ENCODE measurements at regions not wholly inside any gene's neighbourhood (a gene's known extent, or its start where the extent isn't known, plus 50 kb on each side); places are given as distances from the start of the nearest gene placed in this dataset.

DNA sequence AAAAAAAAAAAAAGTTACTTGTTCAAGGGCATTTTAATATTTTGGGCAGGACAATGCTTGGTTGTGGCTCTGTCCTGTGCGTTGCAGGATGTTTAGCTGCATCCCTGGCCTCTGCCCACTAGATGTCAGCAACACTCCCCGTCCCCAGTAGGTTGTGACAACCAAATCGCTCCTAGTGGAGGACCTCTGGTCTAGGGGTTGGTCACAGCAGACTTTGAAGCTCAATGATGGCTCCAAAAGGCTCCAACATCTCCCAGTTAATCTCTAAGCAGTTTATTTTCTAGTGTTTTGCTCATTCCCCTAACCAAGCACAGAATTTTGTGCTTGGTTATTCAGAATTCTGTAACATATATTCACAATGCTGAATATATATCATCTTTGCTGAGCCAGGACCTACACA lies 67.0 kb downstream of the CHRNA1 start:
- no peaks in the 10 kb centered on the region for H3K9me3 Mint-ChIP-seq
- H3K27ac Mint-ChIP-seq, result no peak overlapping the region
- peak; percentile 37 to 44 (median 42) for DNase-seq
- no peaks in the 10 kb centered on the region for H3K4me1 Mint-ChIP-seq
- H3K4me3 Mint-ChIP-seq, result no peak overlapping the region
- no peaks in the 10 kb centered on the region for H3K36me3 Mint-ChIP-seq
- H3K27me3 Mint-ChIP-seq (ENCODE audit: low read depth in 3 of 3), result peaks cover 2 to 8% (median 3%) of the 10 kb centered on the region in 3 donors

GRCh38 chr2:174694920-174695319 lies 69.4 kb downstream of the CHRNA1 start:
- H3K27me3 Mint-ChIP-seq (ENCODE audit: low read depth in 3 of 3), result peaks cover 0 to 11% (median 3%) of the 10 kb centered on the region in 3 donors
- H3K4me3 Mint-ChIP-seq, result no peak overlapping the region
- no peak for DNase-seq
- H3K4me1 Mint-ChIP-seq, result no peaks in the 10 kb centered on the region
- no peaks in the 10 kb centered on the region for H3K9me3 Mint-ChIP-seq
- no peaks in the 10 kb centered on the region for H3K36me3 Mint-ChIP-seq
- no peak overlapping the region for H3K27ac Mint-ChIP-seq

DNA sequence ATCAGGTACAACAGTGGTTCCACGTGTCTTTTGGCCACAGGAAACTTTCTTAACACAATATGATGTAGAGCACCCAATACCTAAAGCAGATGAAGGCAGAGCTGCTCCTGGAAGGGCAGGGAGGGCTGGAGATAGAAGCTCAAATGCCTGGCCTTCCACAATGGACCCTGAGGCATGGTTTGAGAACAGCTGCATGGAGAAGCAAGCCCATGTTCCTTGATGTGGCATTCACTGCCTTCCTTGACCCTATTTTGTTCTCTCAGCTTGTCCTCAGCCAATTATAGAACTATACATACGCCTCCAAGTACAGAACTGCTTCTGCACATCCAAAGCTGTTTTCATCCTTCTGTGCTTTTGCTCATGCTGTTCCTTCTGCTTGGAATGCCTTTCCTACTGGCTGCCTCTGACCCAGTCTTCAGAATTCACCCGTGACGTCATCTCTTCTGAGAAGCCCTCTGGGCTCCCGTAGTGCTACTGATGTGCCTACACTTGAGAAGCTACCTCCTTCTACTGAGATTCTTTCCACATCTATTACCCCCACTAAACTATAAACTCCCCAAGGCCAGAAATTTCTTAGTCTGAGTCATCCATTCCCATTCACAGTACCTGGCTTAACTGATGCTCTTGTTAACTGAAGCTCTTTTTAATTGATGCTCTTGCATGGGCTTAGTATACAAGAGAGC lies 69.9 kb downstream of the CHRNA1 start:
- H3K27me3 Mint-ChIP-seq (ENCODE audit: low read depth in 3 of 3), result peaks cover 0 to 11% (median 3%) of the 10 kb centered on the region in 3 donors
- DNase-seq, result no peak
- no peaks in the 10 kb centered on the region for H3K4me1 Mint-ChIP-seq
- no peak overlapping the region for H3K4me3 Mint-ChIP-seq
- H3K36me3 Mint-ChIP-seq, result no peaks in the 10 kb centered on the region
- no peak overlapping the region for H3K27ac Mint-ChIP-seq
- H3K9me3 Mint-ChIP-seq, result no peaks in the 10 kb centered on the region

DNA sequence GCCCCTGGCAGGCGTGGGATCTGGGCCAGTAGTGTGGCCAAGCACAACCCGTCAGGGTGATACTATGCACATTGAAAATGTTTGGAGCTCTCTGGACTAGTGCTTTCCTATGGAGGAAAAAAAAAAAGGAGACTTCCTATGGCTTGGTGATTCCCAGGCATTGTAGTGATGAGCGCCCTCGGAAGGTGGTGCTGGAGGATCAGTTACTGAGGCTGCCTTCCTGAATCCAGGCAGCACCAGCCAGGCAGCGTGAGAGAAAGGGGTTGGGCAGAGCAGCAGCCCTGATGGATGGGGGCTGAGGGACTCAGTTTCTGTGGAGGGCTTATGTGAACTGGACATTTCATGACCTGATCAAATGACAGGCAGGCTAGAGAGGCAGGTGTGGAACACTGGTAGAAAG lies 70.9 kb downstream of the CHRNA1 start:
- Mint-ChIP-seq H3K27me3 (ENCODE audit: low read depth in 3 of 3) (peaks cover 0 to 14% (median 3%) of the 10 kb centered on the region in 3 donors), H3K27ac (no peak overlapping the region), H3K4me3 (no peak overlapping the region), H3K4me1 (no peaks in the 10 kb centered on the region), H3K9me3 (no peaks in the 10 kb centered on the region), H3K36me3 (no peaks in the 10 kb centered on the region)
- DNase-seq, result no peak

GRCh38 chr2:174692256-174692919 lies 71.9 kb downstream of the CHRNA1 start:
- peaks cover 0 to 14% (median 3%) of the 10 kb centered on the region in 3 donors for H3K27me3 Mint-ChIP-seq (ENCODE audit: low read depth in 3 of 3)
- no peak for DNase-seq
- no peaks in the 10 kb centered on the region for H3K9me3 Mint-ChIP-seq

DNA sequence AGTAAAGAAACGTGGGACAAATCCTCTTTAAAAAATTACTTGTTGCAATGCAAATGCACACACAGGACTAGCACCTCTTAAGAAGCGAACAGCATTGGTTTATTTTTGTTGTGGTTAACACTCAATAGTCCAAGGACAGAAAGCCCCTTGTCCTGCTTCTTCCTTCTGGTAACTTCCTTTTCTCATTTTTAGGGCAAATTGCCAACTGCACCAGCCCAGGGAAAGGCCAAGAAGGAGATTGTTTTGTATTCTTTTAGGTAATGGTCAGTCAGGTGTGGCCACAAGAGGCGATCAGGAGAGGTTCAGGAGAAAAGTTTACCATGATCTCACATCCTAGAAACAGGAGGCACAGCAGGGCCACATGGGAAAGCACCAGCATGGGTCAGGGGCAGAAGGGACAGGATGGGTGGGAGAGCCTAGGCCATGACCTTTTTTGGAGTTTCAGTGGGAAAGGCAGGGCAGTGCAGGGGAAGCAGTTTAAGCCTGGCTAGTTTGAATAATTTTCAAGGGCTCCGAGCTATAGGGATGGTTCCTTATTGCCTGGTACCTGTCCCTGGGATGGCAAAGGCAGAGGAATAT lies 73.0 kb downstream of the CHRNA1 start:
- H3K27ac Mint-ChIP-seq, result no peak overlapping the region

More at GRCh38 chr2:174692256-174692919, 71.9 kb downstream of the CHRNA1 start:
- no peaks in the 10 kb centered on the region for H3K36me3 Mint-ChIP-seq
- no peaks in the 10 kb centered on the region for H3K4me1 Mint-ChIP-seq
- no peak overlapping the region for H3K27ac Mint-ChIP-seq
- no peak overlapping the region for H3K4me3 Mint-ChIP-seq

DNA sequence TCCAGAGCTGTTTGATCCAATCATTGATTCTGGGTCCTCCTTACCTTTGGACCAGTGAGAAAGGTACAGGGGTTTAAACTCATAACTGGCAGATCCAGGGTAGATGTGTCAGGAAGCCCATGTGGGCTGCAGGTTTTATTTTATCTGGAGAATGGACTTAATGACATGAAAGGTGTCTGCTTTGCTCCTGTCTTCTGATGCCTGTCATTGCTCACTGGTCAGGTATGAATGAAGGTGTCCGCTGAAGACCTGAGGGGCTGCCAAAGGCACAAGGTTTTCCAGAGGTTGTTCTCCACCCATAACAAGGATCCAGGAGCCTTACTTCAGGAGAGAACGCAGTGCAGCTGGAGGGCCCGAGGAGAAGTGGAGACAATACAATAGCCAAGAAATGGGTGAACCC lies 74.2 kb downstream of the CHRNA1 start:
- Mint-ChIP-seq H3K27me3 (ENCODE audit: low read depth in 3 of 3) (peaks cover 0 to 14% (median 0%) of the 10 kb centered on the region in 3 donors), H3K36me3 (no peaks in the 10 kb centered on the region), H3K4me1 (no peaks in the 10 kb centered on the region), H3K27ac (no peak overlapping the region), H3K4me3 (no peak overlapping the region), H3K9me3 (no peaks in the 10 kb centered on the region)
- no peak for DNase-seq

More for the DNA sequence above, 73.0 kb downstream of the CHRNA1 start:
- H3K36me3 Mint-ChIP-seq, result no peaks in the 10 kb centered on the region
- H3K4me3 Mint-ChIP-seq, result no peak overlapping the region
- H3K9me3 Mint-ChIP-seq, result no peaks in the 10 kb centered on the region
- peaks cover 0 to 14% (median 0%) of the 10 kb centered on the region in 3 donors for H3K27me3 Mint-ChIP-seq (ENCODE audit: low read depth in 3 of 3)
- H3K4me1 Mint-ChIP-seq, result no peaks in the 10 kb centered on the region
- no peak for DNase-seq

DNA sequence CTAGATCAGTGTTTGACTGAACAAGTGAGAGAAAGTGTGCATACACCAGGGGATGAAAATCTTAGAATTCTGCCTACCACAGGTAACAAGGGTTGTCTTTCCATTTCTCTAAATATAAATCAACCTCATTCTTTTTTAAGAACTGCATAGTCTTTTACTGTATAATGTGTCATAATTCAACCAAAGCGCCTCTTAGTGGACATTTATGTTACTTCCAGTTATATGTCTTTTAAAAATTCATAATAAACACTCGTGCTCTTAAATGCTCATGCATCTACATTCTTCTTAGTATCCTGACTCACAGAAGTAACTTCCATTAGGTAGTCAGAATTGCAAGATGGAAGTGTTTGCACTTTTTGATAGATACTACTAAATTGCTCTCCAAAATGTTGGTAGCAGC lies 76.2 kb downstream of the CHRNA1 start:
- H3K36me3 Mint-ChIP-seq, result no peaks in the 10 kb centered on the region
- peak; percentile 23 to 48 (median 35) for DNase-seq
- no peak overlapping the region for H3K4me3 Mint-ChIP-seq

DNA sequence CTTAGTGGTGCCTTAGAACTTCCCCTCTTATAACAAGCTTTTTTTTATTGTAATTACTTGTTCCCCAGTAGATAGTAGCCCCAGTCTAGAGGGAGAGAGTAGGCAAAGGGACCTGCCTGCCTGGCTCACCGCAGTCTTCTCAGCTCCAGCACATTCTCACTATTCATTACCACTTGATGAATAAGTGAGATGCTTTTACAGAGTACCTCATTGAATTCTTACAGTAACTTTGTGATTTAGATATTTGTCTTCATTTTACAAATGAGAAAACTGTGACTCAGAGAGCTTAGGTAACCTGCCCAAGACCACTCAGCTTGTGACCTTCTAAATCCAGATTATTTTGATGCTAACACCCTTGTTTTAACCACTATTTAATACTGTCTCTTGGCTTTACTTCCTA lies 77.8 kb downstream of the CHRNA1 start:
- Mint-ChIP-seq H3K4me3 (no peak overlapping the region), H3K27ac (no peak overlapping the region), H3K27me3 (ENCODE audit: low read depth in 3 of 3) (peaks cover 5 to 12% (median 6%) of the 10 kb centered on the region in 3 donors), H3K9me3 (no peaks in the 10 kb centered on the region), H3K36me3 (no peaks in the 10 kb centered on the region), H3K4me1 (peaks cover 14 to 20% of the 10 kb centered on the region in 2 donors)
- DNase-seq, result no peak

More for the DNA sequence above, 76.2 kb downstream of the CHRNA1 start:
- H3K9me3 Mint-ChIP-seq, result no peaks in the 10 kb centered on the region
- peaks cover 6 to 14% of the 10 kb centered on the region in 2 donors for H3K4me1 Mint-ChIP-seq
- peak overlapping the region in 1 of 6 donors; percentile 32 for H3K27ac Mint-ChIP-seq
- peaks cover 5 to 14% (median 5%) of the 10 kb centered on the region in 3 donors for H3K27me3 Mint-ChIP-seq (ENCODE audit: low read depth in 3 of 3)

DNA sequence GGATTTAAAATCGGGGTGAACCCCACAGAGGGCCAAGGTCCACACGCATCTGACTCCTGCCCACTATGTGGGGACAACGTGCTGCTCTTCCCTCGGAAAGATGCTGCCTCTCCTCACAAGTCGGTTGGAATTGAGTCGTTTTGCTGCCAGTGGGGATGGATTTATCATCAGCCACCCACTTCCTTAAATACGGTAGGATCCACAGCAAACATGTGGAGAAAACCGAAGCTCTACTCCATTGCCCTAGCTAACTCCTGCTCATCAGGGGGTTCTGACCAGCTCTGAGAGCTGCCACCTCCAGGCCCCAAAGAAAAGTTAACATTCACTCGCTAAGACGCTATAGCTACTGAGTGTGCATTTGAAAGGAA lies 80.9 kb downstream of the CHRNA1 start:
- Mint-ChIP-seq H3K9me3 (no peaks in the 10 kb centered on the region), H3K27ac (peak overlapping the region; percentile 85 to 96 (median 88)), H3K4me3 (peak overlapping the region; percentile 88 to 94 (median 94)), H3K36me3 (no peaks in the 10 kb centered on the region), H3K4me1 (peaks cover 28 to 45% of the 10 kb centered on the region in 2 donors), H3K27me3 (ENCODE audit: low read depth in 3 of 3) (peaks cover 5 to 11% (median 6%) of the 10 kb centered on the region in 3 donors)
- DNase-seq, result peak in 2 of 3 donors; percentile 13 to 31

DNA sequence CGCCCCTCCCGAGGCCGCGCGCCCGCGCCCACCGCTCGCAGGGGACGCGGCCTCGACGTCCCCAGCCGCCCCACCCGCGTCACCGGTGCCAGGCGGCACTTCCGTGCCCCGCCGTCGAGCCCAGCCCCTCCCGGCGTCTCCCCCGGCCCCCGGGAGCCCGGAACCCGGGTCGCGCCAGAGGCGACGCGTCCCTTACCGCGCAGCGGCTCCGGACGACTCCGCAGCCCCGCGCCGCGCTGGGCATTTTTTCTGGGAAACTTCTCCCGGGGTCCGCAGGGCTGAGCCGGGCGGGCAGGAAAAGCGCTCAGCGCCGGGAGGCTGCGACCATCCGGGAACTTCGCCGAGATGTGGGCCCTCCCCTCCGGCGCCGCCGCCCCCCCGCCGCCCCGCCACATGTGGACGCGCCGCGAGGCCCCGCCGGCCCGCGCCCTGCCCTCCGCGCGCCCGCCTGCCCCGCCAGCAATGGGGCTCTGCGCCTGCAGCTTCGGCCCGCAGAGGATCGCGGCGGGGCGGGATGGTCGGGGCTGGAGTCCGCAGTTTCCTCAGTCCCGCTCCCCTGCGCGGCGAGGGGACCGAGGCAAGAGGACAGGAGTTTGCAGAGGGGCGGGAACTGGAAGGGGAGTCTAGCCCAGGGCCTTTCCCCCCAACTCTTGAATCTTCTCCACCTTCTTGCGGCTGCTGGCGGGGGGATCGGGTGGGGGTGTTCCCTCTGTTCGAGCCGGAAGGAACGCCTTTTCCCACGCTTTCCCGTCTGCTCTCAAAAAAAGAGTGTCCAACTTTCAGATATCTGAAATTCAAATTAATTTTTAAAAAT lies 81.5 kb downstream of the CHRNA1 start:
- peak overlapping the region; percentile 85 to 96 (median 88) for H3K27ac Mint-ChIP-seq
- H3K9me3 Mint-ChIP-seq, result no peaks in the 10 kb centered on the region
- H3K4me3 Mint-ChIP-seq, result peak overlapping the region; percentile 88 to 94 (median 94)
- peaks cover 28 to 51% of the 10 kb centered on the region in 2 donors for H3K4me1 Mint-ChIP-seq
- peaks cover 5 to 11% (median 6%) of the 10 kb centered on the region in 3 donors for H3K27me3 Mint-ChIP-seq (ENCODE audit: low read depth in 3 of 3)
- peak; percentile 75 to 80 (median 79) for DNase-seq
- no peaks in the 10 kb centered on the region for H3K36me3 Mint-ChIP-seq

GRCh38 chr2:174682007-174682577 lies 82.2 kb downstream of the CHRNA1 start:
- peak; percentile 40 to 43 (median 40) for DNase-seq
- Mint-ChIP-seq H3K4me1 (peaks cover 28 to 55% of the 10 kb centered on the region in 2 donors), H3K4me3 (peak overlapping the region; percentile 79 to 89 (median 85)), H3K27ac (peak overlapping the region in 5 of 6 donors; percentile 49 to 79 (median 71)), H3K36me3 (no peaks in the 10 kb centered on the region), H3K27me3 (ENCODE audit: low read depth in 3 of 3) (peaks cover 5 to 11% (median 6%) of the 10 kb centered on the region in 3 donors), H3K9me3 (no peaks in the 10 kb centered on the region)

Data from immature natural killer cell (primary cell).